HG03159 (cell line): ENCODE measurements at regions not wholly inside any gene's neighbourhood (a gene's known extent, or its start where the extent isn't known, plus 50 kb on each side); places are given as distances from the start of the nearest gene placed in this dataset.

Experiments
- ATAC-seq: cut with Tn5 transposase; IDR thresholded peaks from one replicate; pipeline ENCODE4 v1.9.1; 2021; ENCODE audit warnings: mild to moderate bottlenecking, moderate library complexity; ENCODE audit not compliant: unreplicated experiment

- ATAC-seq = no peak
These were observed 91.5 kb upstream of the STK39 start for GRCh38 chr2:168338803-168339437.

GRCh38 chr2:168340931-168341330 lies 93.5 kb upstream of the STK39 start:
- no peak for ATAC-seq

- no peak for ATAC-seq
These were observed 96.2 kb upstream of the STK39 start for GRCh38 chr2:168343586-168343985.

- no peak for ATAC-seq
These were observed 97.3 kb upstream of the STK39 start for GRCh38 chr2:168344706-168345105.

GRCh38 chr2:168345601-168346000 lies 98.2 kb upstream of the STK39 start:
- ATAC-seq = no peak

GRCh38 chr2:168346725-168347477 lies 99.5 kb upstream of the STK39 start:
- ATAC-seq = peak; percentile 79

GRCh38 chr2:168348076-168348475 lies 100.7 kb upstream of the STK39 start:
- peak; percentile 63 for ATAC-seq

GRCh38 chr2:168350380-168350779 lies 103.0 kb upstream of the STK39 start:
- ATAC-seq = no peak

- ATAC-seq = no peak
These were observed 102.8 kb upstream of the CERS6 start for GRCh38 chr2:168353251-168353650.

- ATAC-seq = no peak
These were observed 101.6 kb upstream of the CERS6 start for GRCh38 chr2:168354499-168354898.

- no peak for ATAC-seq
These were observed 101.0 kb upstream of the CERS6 start for GRCh38 chr2:168355121-168355520.

- no peak for ATAC-seq
These were observed 100.1 kb upstream of the CERS6 start for GRCh38 chr2:168355779-168356476.

- no peak for ATAC-seq
These were observed 99.6 kb upstream of the CERS6 start for GRCh38 chr2:168356477-168356835.

- peak; percentile 59 for ATAC-seq
These were observed 98.1 kb upstream of the CERS6 start for GRCh38 chr2:168357797-168358472.

GRCh38 chr2:168359082-168359481 lies 97.0 kb upstream of the CERS6 start:
- no peak for ATAC-seq

GRCh38 chr2:168363347-168364092 lies 92.6 kb upstream of the CERS6 start:
- ATAC-seq = peak; percentile 73

- ATAC-seq = no peak
These were observed 90.9 kb upstream of the CERS6 start for GRCh38 chr2:168365094-168365621.

- no peak for ATAC-seq
These were observed 87.0 kb upstream of the CERS6 start for GRCh38 chr2:168369031-168369430.

- peak; percentile 96 for ATAC-seq
These were observed 84.6 kb upstream of the CERS6 start for GRCh38 chr2:168371273-168372019.

- no peak for ATAC-seq
These were observed 82.6 kb upstream of the CERS6 start for GRCh38 chr2:168373468-168373867.
